HEK293 (cell line): ENCODE measurements at regions not wholly inside any gene's neighbourhood (a gene's known extent, or its start where the extent isn't known, plus 50 kb on each side); places are given as distances from the start of the nearest gene placed in this dataset.

Experiments used
- CTCF ChIA-PET: fragments of 350-600 bp; formaldehyde crosslinking; extraction: SDS; loops from one replicate; lab custom pipeline; 2021; ENCODE audit warnings: antibody characterized with exemption; lab: Yijun Ruan, JAX
- POLR2A ChIA-PET: fragments of 300-600 bp; formaldehyde crosslinking; extraction: SDS; loops from one replicate; lab custom pipeline; 2020; ENCODE audit warnings: antibody characterized with exemption, inconsistent platforms; lab: Yijun Ruan, JAX
- H3K27ac ChIP-seq: fragments of 200-500 bp; sonication (Bioruptor generic); 2 replicates; pipeline ENCODE4 v1.5.1; 2014; ENCODE audit warnings: low read depth, low read length, control low read depth, inconsistent platforms; ENCODE audit errors: extremely low read depth
- H3K36me3 ChIP-seq, 2 experiments: fragments of 200-500 bp in 1 of 2; sonication (Bioruptor generic) in 1 of 2; 1 replicate in 1 of 2; 2 replicates in 1 of 2; pipeline ENCODE4 v1.5.1; 2014 to 2017; ENCODE audit warnings: inconsistent platforms in 2 of 2, low read length in 2 of 2; ENCODE audit not compliant: control insufficient read depth in 2 of 2, insufficient read depth in 1 of 2
- H3K4me1 ChIP-seq: fragments of 200-500 bp; sonication (Bioruptor generic); 2 replicates; pipeline ENCODE4 v1.5.1; 2014; ENCODE audit warnings: mild to moderate bottlenecking, low read length, inconsistent platforms; ENCODE audit not compliant: control insufficient read depth, insufficient read depth
- H3K4me3 ChIP-seq: 2 replicates; pipeline ENCODE4 v1.5.1; 2011; ENCODE audit warnings: low read depth, mild to moderate bottlenecking, control low read depth, low read length, moderate library complexity
- H3K9me3 ChIP-seq: fragments of 200-500 bp; sonication (Bioruptor generic); 2 replicates; pipeline ENCODE4 v1.5.1; 2014; ENCODE audit warnings: low read depth, low read length, inconsistent platforms; ENCODE audit not compliant: control insufficient read depth, insufficient read depth
- BCL11A ChIP-seq: fragments of 450-650 bp; formaldehyde crosslinking; IDR thresholded peaks from 2 replicates; pipeline ENCODE4 v1.5.1; 2016; ENCODE audit warnings: low read depth, missing biosample characterization, missing genetic modification characterization
- BCL6B ChIP-seq: fragments of 450-650 bp; formaldehyde crosslinking; IDR thresholded peaks from 2 replicates; pipeline ENCODE4 v1.5.1; 2017; ENCODE audit warnings: missing biosample characterization, missing genetic modification characterization
- EGR2 ChIP-seq: fragments of 450-650 bp; formaldehyde crosslinking; IDR thresholded peaks from 2 replicates; pipeline ENCODE4 v1.5.1; 2016; ENCODE audit warnings: low read depth, missing biosample characterization, missing genetic modification characterization
- HOXA7 ChIP-seq: sonication (generic); formaldehyde crosslinking; IDR thresholded peaks from 2 replicates; pipeline ENCODE4 v1.8.1; 2022; ENCODE audit warnings: missing genetic modification reagents, borderline replicate concordance
- KLF1 ChIP-seq: fragments of 450-650 bp; formaldehyde crosslinking; IDR thresholded peaks from 2 replicates; pipeline ENCODE4 v1.5.1; 2016; ENCODE audit warnings: missing biosample characterization, missing genetic modification characterization
- YY1 ChIP-seq: fragments of 450-650 bp; formaldehyde crosslinking; IDR thresholded peaks from 2 replicates; pipeline ENCODE4 v1.5.1; 2018; ENCODE audit warnings: missing biosample characterization, missing genetic modification characterization
- ZBTB44 ChIP-seq: fragments of 450-650 bp; IDR thresholded peaks from 2 replicates; pipeline ENCODE4 v1.5.1; 2018; ENCODE audit warnings: missing biosample characterization, mild to moderate bottlenecking, missing genetic modification characterization
- ZFP41 ChIP-seq: fragments of 450-650 bp; formaldehyde crosslinking; IDR thresholded peaks from 2 replicates; pipeline ENCODE4 v1.5.1; 2016; ENCODE audit warnings: missing biosample characterization, missing genetic modification characterization, borderline replicate concordance
- ZNF16 ChIP-seq: fragments of 450-650 bp; formaldehyde crosslinking; IDR thresholded peaks from 2 replicates; pipeline ENCODE4 v1.5.1; 2016; ENCODE audit warnings: low read depth, missing biosample characterization, missing genetic modification characterization
- ZNF2 ChIP-seq: fragments of 450-650 bp; formaldehyde crosslinking; IDR thresholded peaks from 2 replicates; pipeline ENCODE4 v1.5.1; 2016; ENCODE audit warnings: missing biosample characterization, missing genetic modification characterization
- ZNF24 ChIP-seq: fragments of 450-650 bp; formaldehyde crosslinking; IDR thresholded peaks from 2 replicates; pipeline ENCODE4 v1.5.1; 2016; ENCODE audit warnings: missing biosample characterization, missing genetic modification characterization
- ZNF26 ChIP-seq: fragments of 450-650 bp; formaldehyde crosslinking; IDR thresholded peaks from 2 replicates; pipeline ENCODE4 v1.5.1; 2016; ENCODE audit warnings: missing biosample characterization, missing genetic modification characterization
- ZNF280D ChIP-seq: fragments of 450-650 bp; formaldehyde crosslinking; IDR thresholded peaks from 2 replicates; pipeline ENCODE4 v1.5.1; 2016; ENCODE audit warnings: missing biosample characterization, missing genetic modification characterization
- ZNF302 ChIP-seq: fragments of 450-650 bp; formaldehyde crosslinking; IDR thresholded peaks from 2 replicates; pipeline ENCODE4 v1.5.1; 2016; ENCODE audit warnings: missing biosample characterization, missing genetic modification characterization, low read depth
- ZNF391 ChIP-seq: fragments of 450-650 bp; formaldehyde crosslinking; IDR thresholded peaks from 2 replicates; pipeline ENCODE4 v1.5.1; 2016; ENCODE audit warnings: low read depth, missing biosample characterization, missing genetic modification characterization, borderline replicate concordance
- ZNF571 ChIP-seq: fragments of 450-650 bp; formaldehyde crosslinking; IDR thresholded peaks from 2 replicates; pipeline ENCODE4 v1.5.0; 2017; ENCODE audit warnings: missing biosample characterization, missing genetic modification characterization
- ZNF629 ChIP-seq: fragments of 450-650 bp; formaldehyde crosslinking; IDR thresholded peaks from 2 replicates; pipeline ENCODE4 v1.5.1; 2017; ENCODE audit warnings: missing biosample characterization, missing genetic modification characterization
- ZNF747 ChIP-seq: fragments of 450-650 bp; formaldehyde crosslinking; IDR thresholded peaks from 2 replicates; pipeline ENCODE4 v1.5.1; 2016; ENCODE audit warnings: missing biosample characterization, missing genetic modification characterization
- ZNF791 ChIP-seq: fragments of 450-650 bp; formaldehyde crosslinking; IDR thresholded peaks from 2 replicates; pipeline ENCODE4 v1.5.1; 2016; ENCODE audit warnings: missing biosample characterization, missing genetic modification characterization

GRCh38 chr3:41138146-41138545 is 61.2 kb upstream of the CTNNB1 start:
- POLR2A ChIA-PET: interaction anchor here (0.8 to 1.4 kb wide), 3 partner anchors 10 to 61 kb away, joined by 3 to 4 read pairs (median 3); partner anchors contain the start of gene CTNNB1
- CTCF ChIA-PET: no interaction called here
- H3K27ac ChIP-seq: no peak overlapping the region

GRCh38 chr3:41138601-41139000 is 60.7 kb upstream of the CTNNB1 start:
- TF ChIP-seq ZFP41 (tag by site-specific recombination) (no peak), BCL6B (tag by site-specific recombination) (no peak), ZNF24 (tag by site-specific recombination) (no peak), EGR2 (tag by site-specific recombination) (no peak), ZNF302 (tag by site-specific recombination) (no peak), ZNF2 (no peak), ZNF26 (tag by site-specific recombination) (no peak), BCL11A (no peak), HOXA7 (CRISPR knock-in tag) (no peak), ZNF280D (tag by site-specific recombination) (no peak), ZNF791 (tag by site-specific recombination) (no peak), KLF1 (tag by site-specific recombination) (no peak), ZBTB44 (tag by site-specific recombination) (no peak)
- no peak overlapping the region for H3K4me3 ChIP-seq
- H3K36me3 ChIP-seq: no peaks in the 10 kb centered on the region
- POLR2A ChIA-PET: interaction anchor here (0.8 to 1.4 kb wide), 2 partner anchors 10 to 12 kb away, joined by 3 to 4 read pairs; no protein-coding TSS in a partner anchor
- no peak overlapping the region for H3K27ac ChIP-seq
- CTCF ChIA-PET: no interaction called here
- H3K9me3 ChIP-seq: no peaks in the 10 kb centered on the region
- H3K4me1 ChIP-seq: no peaks in the 10 kb centered on the region

More at GRCh38 chr3:41138146-41138545, 61.2 kb upstream of the CTNNB1 start:
- Histone ChIP-seq H3K9me3 (no peaks in the 10 kb centered on the region), H3K4me1 (no peaks in the 10 kb centered on the region), H3K4me3 (no peak overlapping the region), H3K36me3 (no peaks in the 10 kb centered on the region)
- TF ChIP-seq YY1 (tag by site-specific recombination): no peak
- TF ChIP-seq ZNF391 (tag by site-specific recombination): no peak
- no peak for TF ChIP-seq ZNF629 (tag by site-specific recombination)
- TF ChIP-seq ZNF302 (tag by site-specific recombination): no peak
- TF ChIP-seq ZNF16: no peak
- no peak for TF ChIP-seq ZNF571 (tag by site-specific recombination)
- TF ChIP-seq ZNF747 (tag by site-specific recombination): no peak
